HFFc6 (cell line): ENCODE measurements at regions not wholly inside any gene's neighbourhood (a gene's known extent, or its start where the extent isn't known, plus 50 kb on each side); places are given as distances from the start of the nearest gene placed in this dataset.
"Not testable (repeated sequence)": the region's sequence is repeated elsewhere in the genome, so short reads cannot be mapped to it uniquely, and the experiment has no call there.

Source experiments
- DNase-seq: peaks from one replicate; pipeline ENCODE4 v3.0.0-alpha.2; 2018
- H3K27ac Mint-ChIP-seq: 2 replicates; pipeline ENCODE4 v1.8.0; 2020; ENCODE audit warnings: mild to moderate bottlenecking, mixed read lengths
- H3K27me3 Mint-ChIP-seq: 2 replicates; pipeline ENCODE4 v1.8.0; 2021; ENCODE audit warnings: mild to moderate bottlenecking, moderate library complexity, mixed read lengths; ENCODE audit not compliant: insufficient read depth
- H3K36me3 Mint-ChIP-seq: 2 replicates; pipeline ENCODE4 v1.8.0; 2021; ENCODE audit warnings: low read depth, mixed read lengths
- H3K4me1 Mint-ChIP-seq: 2 replicates; pipeline ENCODE4 v1.8.0; 2020; ENCODE audit warnings: low read depth, mixed read lengths
- H3K4me3 Mint-ChIP-seq: 2 replicates; pipeline ENCODE4 v1.8.0; 2020; ENCODE audit warnings: mild to moderate bottlenecking, moderate library complexity, mixed read lengths
- H3K9me3 Mint-ChIP-seq: 2 replicates; pipeline ENCODE4 v1.8.0; 2020; ENCODE audit warnings: mild to moderate bottlenecking, mixed read lengths
- TF ChIP-seq, protein P1 (sequence below): fragments of 200-600 bp; sonication (generic); IDR thresholded peaks from 2 replicates; pipeline ENCODE4 v1.5.0; 2021; ENCODE audit warnings: antibody characterized with exemption, mild to moderate bottlenecking

DNA sequence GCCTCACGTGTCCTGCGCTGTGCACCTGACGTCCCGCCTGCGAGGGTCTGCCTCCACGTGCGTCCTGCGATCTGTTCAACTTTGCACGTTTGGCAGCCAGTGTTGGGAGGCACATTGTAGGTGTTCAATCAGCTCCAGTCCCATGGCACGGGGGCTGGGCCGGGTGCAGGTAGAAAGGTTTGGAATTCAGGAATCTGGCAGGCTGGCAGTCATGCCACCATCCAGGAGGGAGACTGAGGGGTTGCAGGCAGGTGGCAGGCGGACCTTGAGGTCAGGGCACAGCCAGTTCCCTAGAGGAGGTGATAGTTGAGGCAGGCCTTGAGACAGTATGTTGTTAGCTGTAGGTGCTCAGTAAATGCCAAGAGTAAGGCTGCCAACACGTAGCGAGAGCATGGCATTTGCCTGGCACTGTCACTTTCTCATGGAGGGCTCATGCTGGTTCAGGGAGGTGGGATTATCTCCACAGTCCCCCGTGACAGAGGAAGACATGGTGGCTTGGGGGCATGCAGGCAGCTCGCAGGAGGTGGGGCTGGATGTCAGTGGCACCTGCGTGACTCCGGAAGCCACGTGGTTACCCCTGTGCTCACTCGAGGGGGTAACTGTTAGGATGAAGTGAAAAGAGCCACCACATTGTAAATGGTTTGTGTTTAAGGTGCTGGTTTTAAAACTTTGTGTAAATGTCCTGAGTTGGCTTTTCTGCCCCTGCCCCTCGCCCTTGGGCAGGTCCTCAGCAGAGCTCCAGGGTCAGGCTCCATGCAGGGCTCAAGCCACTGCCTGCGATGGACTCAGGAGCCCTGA lies 111.8 kb upstream of the FRMD1 start:
- no peak overlapping the region for H3K27ac Mint-ChIP-seq
- H3K36me3 Mint-ChIP-seq = peaks cover 10% of the 10 kb centered on the region
- peaks cover 7% of the 10 kb centered on the region; the same call in 1 of the 2 replicates for H3K27me3 Mint-ChIP-seq
- H3K9me3 Mint-ChIP-seq = peaks cover 75% of the 10 kb centered on the region
- no peak for DNase-seq
- no peak overlapping the region for H3K4me3 Mint-ChIP-seq
- TF ChIP-seq, protein P1, sequence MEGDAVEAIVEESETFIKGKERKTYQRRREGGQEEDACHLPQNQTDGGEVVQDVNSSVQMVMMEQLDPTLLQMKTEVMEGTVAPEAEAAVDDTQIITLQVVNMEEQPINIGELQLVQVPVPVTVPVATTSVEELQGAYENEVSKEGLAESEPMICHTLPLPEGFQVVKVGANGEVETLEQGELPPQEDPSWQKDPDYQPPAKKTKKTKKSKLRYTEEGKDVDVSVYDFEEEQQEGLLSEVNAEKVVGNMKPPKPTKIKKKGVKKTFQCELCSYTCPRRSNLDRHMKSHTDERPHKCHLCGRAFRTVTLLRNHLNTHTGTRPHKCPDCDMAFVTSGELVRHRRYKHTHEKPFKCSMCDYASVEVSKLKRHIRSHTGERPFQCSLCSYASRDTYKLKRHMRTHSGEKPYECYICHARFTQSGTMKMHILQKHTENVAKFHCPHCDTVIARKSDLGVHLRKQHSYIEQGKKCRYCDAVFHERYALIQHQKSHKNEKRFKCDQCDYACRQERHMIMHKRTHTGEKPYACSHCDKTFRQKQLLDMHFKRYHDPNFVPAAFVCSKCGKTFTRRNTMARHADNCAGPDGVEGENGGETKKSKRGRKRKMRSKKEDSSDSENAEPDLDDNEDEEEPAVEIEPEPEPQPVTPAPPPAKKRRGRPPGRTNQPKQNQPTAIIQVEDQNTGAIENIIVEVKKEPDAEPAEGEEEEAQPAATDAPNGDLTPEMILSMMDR = no peak
- no peaks in the 10 kb centered on the region for H3K4me1 Mint-ChIP-seq

DNA sequence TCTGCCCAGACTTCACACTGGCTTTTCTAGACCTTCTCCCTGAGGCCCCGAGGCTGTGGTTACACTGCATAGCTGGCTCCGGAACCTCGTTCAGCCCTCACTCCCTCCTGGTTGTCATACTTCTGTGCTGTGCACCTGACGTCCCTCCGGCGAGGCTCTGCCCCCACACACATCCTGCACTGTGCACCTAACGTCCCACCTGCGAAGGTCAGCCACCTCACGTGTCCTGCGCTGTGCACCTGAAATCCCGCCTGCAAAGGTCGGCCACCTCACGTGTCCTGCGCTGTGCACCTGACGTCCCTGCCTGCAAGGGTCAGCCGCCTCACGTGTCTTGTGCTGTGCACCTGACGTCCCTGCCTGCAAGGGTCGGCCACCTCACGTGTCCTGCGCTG lies 111.0 kb upstream of the FRMD1 start:
- no peak overlapping the region for H3K4me3 Mint-ChIP-seq
- no peak overlapping the region for H3K27ac Mint-ChIP-seq
- peaks cover 7% of the 10 kb centered on the region; the same call in 1 of the 2 replicates for H3K27me3 Mint-ChIP-seq
- no peak for DNase-seq
- peaks cover 4% of the 10 kb centered on the region for H3K36me3 Mint-ChIP-seq
- TF ChIP-seq, protein P1 = no peak
- peaks cover 68% of the 10 kb centered on the region for H3K9me3 Mint-ChIP-seq
- H3K4me1 Mint-ChIP-seq = no peaks in the 10 kb centered on the region

DNA sequence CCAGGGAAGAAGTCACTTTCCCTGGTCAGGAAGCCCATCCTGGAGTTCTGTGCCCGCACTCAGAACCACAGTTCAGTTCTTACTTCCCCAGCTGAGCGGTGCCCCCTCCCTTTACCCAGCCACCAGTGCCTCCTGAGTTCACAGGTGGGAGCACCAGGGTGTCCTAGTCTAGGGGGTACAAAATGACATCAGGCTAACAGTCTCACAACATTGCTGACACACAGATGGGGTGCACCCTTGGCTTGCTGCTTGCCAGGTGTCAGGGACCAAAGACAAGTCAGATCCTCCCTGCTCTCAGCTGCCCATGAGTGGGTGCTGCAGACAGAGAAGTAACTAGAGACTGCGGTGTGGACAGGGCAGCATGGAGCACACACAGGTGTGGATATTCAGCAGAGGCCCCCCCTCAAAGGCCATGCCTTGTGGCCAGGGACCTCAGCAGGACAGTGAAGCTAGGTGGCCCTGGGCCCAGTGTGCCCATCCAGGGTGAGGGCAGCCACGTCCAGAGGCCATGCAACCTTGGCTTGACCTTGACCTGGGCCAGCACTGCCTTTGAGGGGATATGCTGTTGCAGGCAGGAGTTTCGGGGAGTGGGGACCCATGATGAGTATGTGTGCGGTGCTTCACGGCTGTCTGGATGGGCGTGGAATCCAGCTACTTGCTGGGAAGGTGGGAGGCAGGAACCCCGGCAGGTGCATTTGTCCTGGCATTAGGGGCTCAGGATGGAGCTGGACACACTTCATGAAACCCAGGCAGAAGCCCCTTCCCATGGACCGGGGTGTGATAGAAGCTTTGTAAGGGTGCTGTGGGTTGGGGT lies 110.4 kb upstream of the FRMD1 start:
- TF ChIP-seq, protein P1 = no peak
- H3K9me3 Mint-ChIP-seq = peaks cover 64% of the 10 kb centered on the region
- no peak overlapping the region for H3K27ac Mint-ChIP-seq
- no peaks in the 10 kb centered on the region for H3K4me1 Mint-ChIP-seq
- no peaks in the 10 kb centered on the region; the same call in none of the 2 replicates for H3K36me3 Mint-ChIP-seq
- no peak for DNase-seq
- peaks cover 5% of the 10 kb centered on the region; the same call in 1 of the 2 replicates for H3K27me3 Mint-ChIP-seq
- no peak overlapping the region for H3K4me3 Mint-ChIP-seq

DNA sequence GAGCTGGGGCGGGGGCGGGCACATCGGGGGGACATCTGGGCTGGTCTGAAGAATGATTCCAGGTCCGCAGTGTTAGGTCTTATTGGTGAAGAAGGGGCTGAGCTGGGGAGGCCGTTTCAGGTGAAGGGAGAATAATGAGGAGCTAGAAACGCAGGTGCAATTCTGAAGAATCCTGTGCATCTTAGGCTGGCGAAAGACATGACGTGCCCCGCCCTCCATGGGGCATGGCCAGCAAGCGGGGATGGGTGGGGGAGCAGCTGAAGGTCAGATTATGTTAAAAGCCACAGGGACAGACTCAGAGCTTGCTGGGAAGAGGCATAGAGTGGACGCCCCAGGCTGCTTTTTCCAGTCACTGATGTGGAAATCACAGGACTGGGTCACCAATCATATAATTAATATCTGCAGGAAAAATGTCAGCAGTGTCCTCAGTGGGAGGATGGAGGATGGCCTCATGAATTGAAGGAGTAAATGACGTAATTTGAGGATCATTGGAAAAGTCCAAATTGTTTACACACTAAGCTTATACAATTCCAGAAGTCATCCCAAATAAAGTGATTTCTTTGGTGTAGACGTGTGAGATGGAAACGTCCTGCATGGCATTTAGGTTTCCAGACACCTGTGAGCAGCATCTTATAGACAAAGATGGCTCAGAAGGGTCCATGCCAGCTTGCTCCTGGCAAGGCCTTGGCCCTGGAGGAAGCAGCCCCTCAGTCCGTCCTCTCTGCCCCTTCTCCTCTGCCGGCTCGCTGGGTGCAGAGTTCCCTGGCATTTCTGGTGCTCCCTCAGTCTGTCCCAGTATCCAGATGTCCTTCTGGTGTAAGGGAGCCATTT lies 109.6 kb upstream of the FRMD1 start:
- DNase-seq = no peak
- Mint-ChIP-seq H3K27ac (no peak overlapping the region), H3K4me1 (no peaks in the 10 kb centered on the region), H3K27me3 (peaks cover 5% of the 10 kb centered on the region; the same call in 1 of the 2 replicates), H3K9me3 (peaks cover 65% of the 10 kb centered on the region), H3K4me3 (no peak overlapping the region), H3K36me3 (no peaks in the 10 kb centered on the region; the same call in none of the 2 replicates)
- TF ChIP-seq, protein P1 = no peak

DNA sequence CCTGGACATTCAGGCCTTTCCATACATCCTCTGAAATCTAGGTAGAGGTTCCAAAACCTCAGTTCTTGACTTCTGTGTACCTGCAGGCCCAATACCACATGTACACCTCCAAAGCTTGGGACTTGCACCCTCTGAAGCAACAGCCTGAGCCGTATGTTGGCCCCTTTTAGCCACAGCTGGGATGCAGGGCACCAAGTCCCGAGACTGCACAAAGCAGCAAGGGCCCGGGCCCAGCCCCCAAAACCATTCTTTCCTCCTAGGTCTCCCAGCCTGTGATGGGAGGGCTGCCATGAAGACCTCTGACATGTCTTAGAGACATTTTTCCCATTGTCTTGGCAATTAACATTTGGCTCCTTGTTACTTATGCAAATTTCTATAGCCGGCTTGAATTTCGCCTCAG lies 107.4 kb upstream of the FRMD1 start:
- Mint-ChIP-seq H3K4me3 (no peak overlapping the region), H3K9me3 (peaks cover 64% of the 10 kb centered on the region), H3K4me1 (no peaks in the 10 kb centered on the region), H3K27ac (no peak overlapping the region), H3K36me3 (no peaks in the 10 kb centered on the region; the same call in 1 of the 2 replicates), H3K27me3 (peaks cover 3% of the 10 kb centered on the region)
- DNase-seq = no peak
- TF ChIP-seq, protein P1 = no peak

DNA sequence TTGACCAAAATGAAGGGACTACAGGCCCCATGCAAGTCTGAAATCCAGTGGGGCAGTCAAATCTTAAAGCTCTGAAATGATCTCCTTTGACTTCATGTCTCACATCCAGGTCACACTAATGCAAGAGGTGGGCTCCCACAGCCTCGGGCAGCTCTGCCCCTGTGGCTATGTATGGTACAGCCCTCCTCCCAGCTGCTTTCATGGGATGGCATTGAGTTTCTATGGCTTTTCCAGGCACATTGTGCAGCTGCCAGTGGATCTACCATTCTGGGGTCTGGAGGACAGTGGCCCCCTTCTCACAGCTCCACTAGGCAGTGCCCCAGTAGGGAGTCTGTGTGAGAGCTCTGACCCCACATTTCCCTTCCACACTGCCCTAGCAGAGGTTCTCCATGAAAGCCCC lies 107.0 kb upstream of the FRMD1 start:
- not testable (repeated sequence) for H3K36me3 Mint-ChIP-seq, H3K27me3 Mint-ChIP-seq, DNase-seq, H3K27ac Mint-ChIP-seq, H3K4me1 Mint-ChIP-seq, H3K4me3 Mint-ChIP-seq
- peaks cover 61% of the 10 kb centered on the region for H3K9me3 Mint-ChIP-seq
